NCI-H1930 (cell line): ENCODE measurements at regions not wholly inside any gene's neighbourhood (a gene's known extent, or its start where the extent isn't known, plus 50 kb on each side); places are given as distances from the start of the nearest gene placed in this dataset.
"Not testable (repeated sequence)": the region's sequence is repeated elsewhere in the genome, so short reads cannot be mapped to it uniquely, and the experiment has no call there.

Experiments
- DNase-seq, 2 experiments: peaks; one replicate each; lab custom pipeline; 2025; lab: John Stamatoyannopoulos, UW

- no peak for DNase-seq
Measured at GRCh38 chr10:80946957-80947726, 409.4 kb downstream of the SH2D4B start.

GRCh38 chr10:80949785-80950184 is 412.1 kb downstream of the SH2D4B start:
- no peak for DNase-seq

DNA sequence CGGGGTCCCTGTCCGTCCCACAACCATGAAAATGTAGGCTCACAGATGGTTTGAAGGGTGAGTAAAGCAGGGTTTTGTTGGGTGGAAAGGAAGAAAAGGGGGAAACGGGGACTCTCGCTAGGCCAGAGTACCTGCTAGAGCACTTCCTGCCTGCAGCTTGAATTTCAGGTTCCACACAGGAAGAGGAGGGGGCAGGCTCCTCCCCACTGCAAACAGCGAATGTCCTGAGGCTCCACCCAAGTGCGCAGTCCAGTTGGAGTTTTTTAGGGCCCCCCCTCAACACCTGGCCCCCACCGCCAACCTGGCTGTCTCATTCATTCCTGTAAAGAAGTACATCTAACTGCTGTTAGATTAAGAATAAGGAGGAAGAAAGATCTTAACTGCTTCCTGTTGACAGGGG is 414.7 kb downstream of the SH2D4B start:
- no peak for DNase-seq

DNA sequence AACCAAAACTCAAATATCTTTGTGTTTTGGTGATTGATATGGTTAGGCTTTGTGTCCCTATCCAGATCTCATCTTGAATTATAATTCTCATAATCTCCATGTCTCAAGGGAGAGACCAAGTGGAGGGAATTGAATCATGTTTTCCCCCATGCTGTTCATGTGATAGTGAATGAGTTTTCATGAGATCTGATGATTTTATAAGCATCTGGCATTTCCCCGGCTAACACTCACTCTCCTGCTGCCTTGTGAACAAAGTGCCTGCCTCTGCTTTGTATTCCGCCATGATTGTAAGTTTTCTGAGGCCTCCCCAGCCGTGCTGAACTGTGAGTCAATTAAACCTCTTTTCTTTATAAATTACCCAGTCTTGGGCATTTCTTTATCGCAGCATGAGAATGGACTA is 419.5 kb downstream of the SH2D4B start:
- no peak for DNase-seq

GRCh38 chr10:80964179-80964578 is 426.5 kb downstream of the SH2D4B start:
- DNase-seq: no peak

GRCh38 chr10:80964955-80965614 is 427.4 kb downstream of the SH2D4B start:
- no peak for DNase-seq

DNA sequence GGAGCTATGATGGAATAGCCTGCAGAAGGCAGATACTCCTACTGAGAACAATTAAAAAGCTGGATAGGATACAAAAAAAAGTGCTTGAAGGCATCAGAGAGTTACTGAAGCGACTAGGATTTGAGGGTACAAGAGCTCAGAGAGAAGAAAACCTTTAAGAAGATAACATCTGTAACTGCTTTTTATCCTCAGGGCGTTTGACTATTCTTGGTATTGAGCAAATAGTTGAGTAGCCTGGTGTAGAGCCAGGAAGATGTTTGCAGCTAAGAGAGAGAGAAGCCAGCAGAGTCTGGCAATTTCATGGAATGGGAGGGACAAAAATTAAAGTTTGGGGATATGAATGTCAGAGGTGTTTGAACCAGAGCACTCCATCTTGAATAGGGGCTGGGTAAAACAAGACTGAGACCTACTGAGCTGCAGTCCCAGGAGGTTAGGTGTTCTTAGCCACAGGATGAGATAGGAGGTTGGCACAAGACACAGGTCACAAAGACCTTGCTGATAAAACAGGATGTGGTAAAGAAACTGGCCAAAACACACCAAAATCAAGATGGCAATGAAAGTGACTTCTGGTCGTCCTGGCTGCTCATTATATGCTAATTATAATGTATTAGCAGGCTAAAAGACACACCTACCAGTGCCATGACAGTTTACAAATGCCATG is 428.8 kb downstream of the SH2D4B start:
- DNase-seq: no peak

DNA sequence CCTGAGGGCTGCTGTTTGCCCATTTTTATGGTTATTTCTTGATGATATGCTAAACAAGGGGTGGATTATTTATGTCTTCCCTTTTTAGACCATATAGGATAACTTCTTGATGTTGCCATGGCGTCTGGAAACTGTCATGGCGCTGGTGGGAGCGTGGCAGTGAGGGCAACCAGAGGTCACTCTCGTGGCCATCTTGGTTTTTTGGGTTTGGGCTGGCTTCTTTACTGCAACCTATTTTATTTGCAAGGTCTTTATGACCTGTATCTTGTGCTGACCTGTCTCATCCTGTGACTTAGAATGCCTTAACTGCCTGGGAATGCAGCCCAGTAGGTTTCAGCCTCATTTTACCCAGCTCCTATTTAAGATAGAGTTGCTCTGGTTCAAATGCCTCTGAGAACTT is 429.7 kb downstream of the SH2D4B start:
- not testable (repeated sequence) for DNase-seq

DNA sequence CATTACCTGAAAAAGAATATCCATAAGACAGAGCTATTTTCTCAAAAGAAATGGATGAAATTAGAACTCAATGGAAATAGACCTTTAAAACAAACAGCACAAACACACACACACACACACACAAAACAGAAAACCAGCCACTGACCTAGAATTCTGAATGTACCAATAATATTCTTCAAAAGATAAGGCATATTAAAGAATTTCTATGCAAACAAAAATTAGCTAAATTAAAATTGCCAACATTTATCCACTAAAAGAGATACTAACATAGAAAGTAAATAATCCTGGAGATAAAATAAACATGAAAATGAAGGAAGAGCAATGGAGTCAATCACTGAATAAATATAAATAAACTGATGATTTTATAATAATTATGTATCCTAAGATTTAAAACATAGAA is 431.2 kb downstream of the SH2D4B start:
- DNase-seq: no peak

DNA sequence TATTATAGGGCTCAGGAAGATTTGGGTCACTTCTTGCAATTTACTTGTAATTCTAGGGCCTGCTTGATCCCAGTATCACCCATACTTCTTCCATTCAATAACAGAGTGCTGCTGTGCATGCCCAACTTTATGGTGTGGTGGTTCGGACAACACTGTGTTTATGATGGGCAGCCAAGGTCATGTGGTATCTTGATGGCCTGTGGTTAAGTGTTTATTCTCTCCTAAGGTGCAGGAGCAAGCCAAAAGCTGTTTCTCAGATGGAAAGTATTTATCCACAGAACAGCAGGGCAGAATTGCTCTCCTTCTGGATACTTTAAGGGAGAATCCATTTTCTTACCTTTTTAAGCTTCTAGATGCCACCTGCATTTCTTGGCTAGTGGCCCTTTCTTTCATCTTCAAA is 433.8 kb downstream of the SH2D4B start:
- DNase-seq: no peak

- no peak for DNase-seq
Measured at GRCh38 chr10:80976658-80977057, 439.0 kb downstream of the SH2D4B start.

GRCh38 chr10:80985102-80985501 is 447.4 kb downstream of the SH2D4B start:
- DNase-seq: no peak

DNA sequence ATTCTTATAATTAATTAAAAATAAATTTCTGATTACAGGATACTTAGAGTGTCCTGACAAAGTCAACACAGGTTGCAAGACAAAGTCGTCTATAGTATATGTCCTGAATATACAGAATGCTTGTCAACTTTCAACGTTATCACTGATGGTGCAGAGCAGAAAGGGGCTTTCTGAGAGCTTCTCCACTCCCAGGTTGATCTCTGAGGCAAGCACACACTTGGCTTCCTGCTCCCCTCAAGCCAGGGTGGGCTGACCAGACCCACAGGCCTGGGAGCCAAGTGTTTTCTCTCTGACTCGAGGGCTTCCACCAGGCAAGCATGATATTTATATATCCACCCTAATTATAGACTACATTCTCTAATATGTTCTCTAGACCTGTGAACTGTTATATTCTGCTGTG is 448.9 kb downstream of the SH2D4B start:
- DNase-seq: no peak

GRCh38 chr10:80988755-80989154 is 451.1 kb downstream of the SH2D4B start:
- no peak for DNase-seq

GRCh38 chr10:80996615-80997193 is 459.0 kb downstream of the SH2D4B start:
- no peak for DNase-seq

GRCh38 chr10:81000781-81001180 is 463.1 kb downstream of the SH2D4B start:
- no peak for DNase-seq

GRCh38 chr10:81002382-81002781 is 464.7 kb downstream of the SH2D4B start:
- no peak for DNase-seq

- DNase-seq: no peak
Measured at GRCh38 chr10:81007872-81008271, 470.2 kb downstream of the SH2D4B start.

DNA sequence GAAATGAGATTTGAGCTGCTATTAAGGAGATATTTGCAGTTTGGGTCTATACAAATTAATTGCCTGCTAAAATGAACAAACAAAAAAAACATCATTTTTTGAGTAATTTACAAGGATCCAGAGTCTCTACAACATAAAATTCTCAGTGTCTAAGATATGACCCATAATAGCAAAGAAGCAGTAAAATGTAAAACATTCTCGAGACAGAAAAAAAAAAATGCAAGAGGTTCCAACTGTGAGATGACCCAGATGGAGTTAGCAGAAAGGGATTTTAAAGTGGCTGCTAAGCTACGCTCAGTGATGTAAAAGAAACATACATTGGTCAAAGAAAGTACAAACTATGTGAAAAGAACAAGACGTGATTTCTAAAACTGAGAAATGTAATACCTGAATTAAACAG is 471.0 kb downstream of the SH2D4B start:
- no peak for DNase-seq

DNA sequence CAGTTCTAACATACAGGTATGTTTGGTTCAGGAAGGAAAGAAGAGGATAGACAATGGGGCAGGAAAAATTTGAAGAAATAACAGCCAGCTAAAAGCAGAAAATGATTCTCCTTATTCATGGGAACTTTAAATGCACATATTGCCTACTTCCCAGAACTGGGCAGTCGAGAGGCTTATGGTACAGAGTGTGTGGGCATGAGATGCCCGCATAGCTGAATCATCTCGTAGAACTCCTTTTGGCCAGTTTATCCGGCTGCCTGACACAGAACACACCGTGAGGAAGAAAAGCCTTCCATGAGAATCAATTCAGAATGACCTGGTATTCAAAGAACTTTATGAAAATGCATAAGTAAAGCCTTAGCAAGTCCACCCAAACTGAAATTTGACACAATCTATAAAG is 471.6 kb downstream of the SH2D4B start:
- no peak for DNase-seq

DNA sequence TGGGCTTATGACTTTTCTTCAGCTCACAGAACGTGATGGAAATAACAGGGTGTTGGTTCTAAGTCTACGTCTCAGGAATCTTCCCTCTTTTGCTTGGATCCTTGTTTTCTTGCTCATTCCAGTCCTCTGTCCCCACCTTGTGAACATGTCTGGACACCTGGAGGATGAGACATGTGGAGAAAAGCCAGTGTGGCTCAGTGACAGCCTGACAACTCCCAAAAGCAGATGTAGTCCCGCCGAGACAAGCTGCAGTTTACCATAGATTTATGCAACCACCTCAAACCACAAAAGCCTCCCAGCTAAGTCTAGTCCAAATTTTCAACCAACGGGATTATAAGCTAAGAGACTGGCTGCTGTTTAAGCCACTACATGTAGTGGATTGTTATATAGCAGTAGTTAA is 476.1 kb downstream of the SH2D4B start:
- no peak for DNase-seq

GRCh38 chr10:81019029-81019890 is 481.6 kb downstream of the SH2D4B start:
- DNase-seq: no peak
